ENCODE measurements at regions not wholly inside any gene's neighbourhood (a gene's known extent, or its start where the extent isn't known, plus 50 kb on each side); places are given as distances from the start of the nearest gene placed in this dataset.

DNA sequence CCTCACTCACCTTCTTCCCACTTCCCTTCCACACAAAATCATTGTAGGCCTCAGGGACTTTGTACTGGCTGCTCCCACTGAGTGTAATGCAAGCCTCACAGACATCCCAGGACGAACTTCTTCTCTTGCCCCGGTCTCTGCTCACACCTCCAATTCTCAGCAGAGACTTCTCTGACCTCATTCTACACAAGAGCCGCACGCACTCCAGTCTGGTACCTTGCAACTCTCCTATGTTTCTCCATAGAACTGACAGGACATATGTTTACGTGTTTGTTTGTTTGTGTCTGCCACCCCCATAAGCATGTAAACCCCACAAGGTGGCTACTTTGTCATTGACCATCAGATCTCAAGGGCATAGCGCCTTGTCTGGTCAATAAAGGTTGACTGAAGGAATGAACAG is 350.8 kb downstream of the AJAP1 start:
- TF ChIP-seq, protein P1, sequence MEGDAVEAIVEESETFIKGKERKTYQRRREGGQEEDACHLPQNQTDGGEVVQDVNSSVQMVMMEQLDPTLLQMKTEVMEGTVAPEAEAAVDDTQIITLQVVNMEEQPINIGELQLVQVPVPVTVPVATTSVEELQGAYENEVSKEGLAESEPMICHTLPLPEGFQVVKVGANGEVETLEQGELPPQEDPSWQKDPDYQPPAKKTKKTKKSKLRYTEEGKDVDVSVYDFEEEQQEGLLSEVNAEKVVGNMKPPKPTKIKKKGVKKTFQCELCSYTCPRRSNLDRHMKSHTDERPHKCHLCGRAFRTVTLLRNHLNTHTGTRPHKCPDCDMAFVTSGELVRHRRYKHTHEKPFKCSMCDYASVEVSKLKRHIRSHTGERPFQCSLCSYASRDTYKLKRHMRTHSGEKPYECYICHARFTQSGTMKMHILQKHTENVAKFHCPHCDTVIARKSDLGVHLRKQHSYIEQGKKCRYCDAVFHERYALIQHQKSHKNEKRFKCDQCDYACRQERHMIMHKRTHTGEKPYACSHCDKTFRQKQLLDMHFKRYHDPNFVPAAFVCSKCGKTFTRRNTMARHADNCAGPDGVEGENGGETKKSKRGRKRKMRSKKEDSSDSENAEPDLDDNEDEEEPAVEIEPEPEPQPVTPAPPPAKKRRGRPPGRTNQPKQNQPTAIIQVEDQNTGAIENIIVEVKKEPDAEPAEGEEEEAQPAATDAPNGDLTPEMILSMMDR (conservative IDR thresholded peaks at IDR 0.05; ENCODE audit: low read depth, low read length), result no peak
- DNase-seq (ENCODE audit: low read depth), result no peak
- no peak overlapping the region for H3K4me3 ChIP-seq (ENCODE audit: low read depth, low read length)

GRCh38 chr1:5002676-5003075 is 348.3 kb downstream of the AJAP1 start:
- DNase-seq (ENCODE audit: low read depth), result no peak
- TF ChIP-seq, protein P1 (conservative IDR thresholded peaks at IDR 0.05; ENCODE audit: low read depth, low read length), result no peak
- H3K4me3 ChIP-seq (ENCODE audit: low read depth, low read length), result no peak overlapping the region

- no peak for DNase-seq (ENCODE audit: low read depth)
- no peak overlapping the region for H3K4me3 ChIP-seq (ENCODE audit: low read depth, low read length)
- TF ChIP-seq, protein P1 (conservative IDR thresholded peaks at IDR 0.05; ENCODE audit: low read depth, low read length), result no peak
These were observed 347.1 kb downstream of the AJAP1 start for GRCh38 chr1:5001466-5001865.

DNA sequence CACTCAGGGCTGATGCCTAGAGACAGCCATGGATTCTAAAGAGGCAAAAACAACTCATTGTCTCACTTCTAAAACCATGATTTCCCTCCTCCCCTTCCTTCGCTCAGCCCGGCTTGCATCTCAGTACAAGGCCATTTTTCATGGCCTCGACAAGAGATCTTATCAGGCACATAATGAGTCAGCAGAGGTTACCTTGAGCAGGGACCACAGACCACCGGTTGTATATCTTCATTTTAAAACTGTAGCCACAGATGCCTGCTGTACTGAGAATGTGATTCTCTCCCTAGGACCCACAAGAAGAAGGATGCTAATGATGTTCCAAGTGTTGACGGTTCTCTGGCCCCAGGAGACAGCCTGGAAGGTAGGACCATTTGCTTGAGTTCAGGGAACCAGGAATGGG is 331.9 kb downstream of the AJAP1 start:
- TF ChIP-seq, protein P1 (conservative IDR thresholded peaks at IDR 0.05; ENCODE audit: low read depth, low read length), result no peak
- DNase-seq (ENCODE audit: low read depth), result no peak
- no peak overlapping the region for H3K4me3 ChIP-seq (ENCODE audit: low read depth, low read length)

- no peak for DNase-seq (ENCODE audit: low read depth)
- TF ChIP-seq, protein P1 (conservative IDR thresholded peaks at IDR 0.05; ENCODE audit: low read depth, low read length), result no peak
- no peak overlapping the region for H3K4me3 ChIP-seq (ENCODE audit: low read depth, low read length)
These were observed 330.4 kb downstream of the AJAP1 start for GRCh38 chr1:4984841-4985240.

DNA sequence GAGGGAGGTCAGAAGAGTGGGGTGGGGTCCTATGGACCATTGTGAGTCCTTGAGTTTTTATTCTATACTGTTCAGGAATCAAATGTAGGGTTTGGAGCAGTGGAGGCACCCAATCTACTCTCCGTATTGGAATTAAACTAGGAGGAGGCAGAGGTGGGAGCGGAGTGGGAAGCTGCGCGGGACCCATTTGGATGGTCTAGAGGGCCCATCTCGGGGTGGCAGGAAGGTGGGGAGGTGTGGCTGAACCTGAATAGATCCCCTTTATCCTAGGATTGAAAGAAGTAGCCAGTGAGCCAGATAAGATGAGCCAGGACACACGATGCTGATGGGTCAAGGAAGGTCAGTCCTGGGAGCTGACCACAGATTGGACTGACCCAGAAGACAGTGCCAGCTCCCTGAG is 325.8 kb downstream of the AJAP1 start:
- H3K4me3 ChIP-seq (ENCODE audit: low read depth, low read length), result no peak overlapping the region
- no peak for DNase-seq (ENCODE audit: low read depth)
- TF ChIP-seq, protein P1 (conservative IDR thresholded peaks at IDR 0.05; ENCODE audit: low read depth, low read length), result no peak

- no peak overlapping the region for H3K4me3 ChIP-seq (ENCODE audit: low read depth, low read length)
- DNase-seq (ENCODE audit: low read depth), result no peak
- TF ChIP-seq, protein P1 (conservative IDR thresholded peaks at IDR 0.05; ENCODE audit: low read depth, low read length), result no peak
These were observed 324.4 kb downstream of the AJAP1 start for GRCh38 chr1:4978660-4979390.
